H9 (cell line): ENCODE measurements at regions not wholly inside any gene's neighbourhood (a gene's known extent, or its start where the extent isn't known, plus 50 kb on each side); places are given as distances from the start of the nearest gene placed in this dataset.

Experiments used
- DNase-seq: peaks from one replicate; pipeline ENCODE4 v3.0.0-alpha.2; 2017
- H2AFZ ChIP-seq: one replicate; pipeline ENCODE4 v1.6.1; 2013; ENCODE audit warnings: mild to moderate bottlenecking, low read length, control low read depth, moderate library complexity
- H2AK5ac ChIP-seq: 2 replicates; pipeline ENCODE4 v1.6.1; 2013; ENCODE audit warnings: low read length, control low read depth, mixed read lengths; ENCODE audit not compliant: insufficient read length
- H2BK120ac ChIP-seq: one replicate; pipeline ENCODE4 v1.6.1; 2013; ENCODE audit warnings: low read depth, mild to moderate bottlenecking, low read length, control low read depth, inconsistent platforms; ENCODE audit not compliant: poor library complexity, severe bottlenecking
- H2BK12ac ChIP-seq: 2 replicates; pipeline ENCODE4 v1.6.1; 2013; ENCODE audit warnings: low read length, control low read depth, mixed read lengths, low read depth; ENCODE audit not compliant: insufficient read length
- H2BK15ac ChIP-seq: 2 replicates; pipeline ENCODE4 v1.6.1; 2013; ENCODE audit warnings: low read depth, low read length, control low read depth
- H2BK20ac ChIP-seq: one replicate; pipeline ENCODE4 v1.6.1; 2013; ENCODE audit warnings: low read depth, mild to moderate bottlenecking, low read length, control low read depth, inconsistent platforms; ENCODE audit not compliant: poor library complexity, severe bottlenecking
- H2BK5ac ChIP-seq: 2 replicates; pipeline ENCODE4 v1.6.1; 2013; ENCODE audit warnings: low read length, control low read depth, mixed read lengths; ENCODE audit not compliant: insufficient read length
- H3K14ac ChIP-seq: 2 replicates; pipeline ENCODE4 v1.6.1; 2013; ENCODE audit warnings: low read length, control low read depth; ENCODE audit not compliant: insufficient read depth
- H3K18ac ChIP-seq: 2 replicates; pipeline ENCODE4 v1.6.1; 2013; ENCODE audit warnings: low read depth, mild to moderate bottlenecking, mixed read lengths, low read length, control low read depth; ENCODE audit not compliant: insufficient read length
- H3K23ac ChIP-seq: 2 replicates; pipeline ENCODE4 v1.6.1; 2013; ENCODE audit warnings: low read length, control low read depth, mixed read lengths, low read depth; ENCODE audit not compliant: insufficient read length
- H3K23me2 ChIP-seq: 2 replicates; pipeline ENCODE4 v1.6.1; 2013; ENCODE audit warnings: low read depth, mild to moderate bottlenecking, mixed read lengths, low read length, control low read depth; ENCODE audit not compliant: insufficient read length, poor library complexity, severe bottlenecking
- H3K27ac ChIP-seq: 2 replicates; pipeline ENCODE4 v1.5.1; 2013; ENCODE audit warnings: low read length, control low read depth, mixed read lengths, low read depth; ENCODE audit not compliant: insufficient read length
- H3K27me3 ChIP-seq: 2 replicates; pipeline ENCODE4 v1.6.1; 2013; ENCODE audit warnings: low read length, control low read depth, inconsistent platforms; ENCODE audit not compliant: insufficient read depth
- H3K4ac ChIP-seq: 2 replicates; pipeline ENCODE4 v1.6.1; 2013; ENCODE audit warnings: low read depth, mild to moderate bottlenecking, control low read depth, inconsistent platforms, low read length, moderate library complexity
- H3K4me1 ChIP-seq: 2 replicates; pipeline ENCODE4 v1.6.1; 2013; ENCODE audit warnings: low read length, control low read depth, inconsistent platforms; ENCODE audit not compliant: insufficient read depth
- H3K4me2 ChIP-seq: 2 replicates; pipeline ENCODE4 v1.6.1; 2013; ENCODE audit warnings: low read length, control low read depth, mixed read lengths; ENCODE audit not compliant: insufficient read length, insufficient read depth
- H3K56ac ChIP-seq: 2 replicates; pipeline ENCODE4 v1.6.1; 2013; ENCODE audit warnings: low read depth, mild to moderate bottlenecking, mixed read lengths, low read length, control low read depth; ENCODE audit not compliant: insufficient read length
- H3K79me1 ChIP-seq: 2 replicates; pipeline ENCODE4 v1.6.1; 2013; ENCODE audit warnings: low read depth, mild to moderate bottlenecking, moderate library complexity, low read length, control low read depth, inconsistent platforms; ENCODE audit not compliant: insufficient read depth, poor library complexity, severe bottlenecking
- H3K79me2 ChIP-seq: 2 replicates; pipeline ENCODE4 v1.6.1; 2013; ENCODE audit warnings: low read length, control low read depth, inconsistent platforms; ENCODE audit not compliant: insufficient read depth
- H3K9ac ChIP-seq: 2 replicates; pipeline ENCODE4 v1.6.1; 2013; ENCODE audit warnings: low read length, control low read depth, mixed read lengths; ENCODE audit not compliant: insufficient read length; ENCODE audit errors: extremely low read depth
- H3K9me3 ChIP-seq: one replicate; pipeline ENCODE4 v1.6.1; 2013; ENCODE audit warnings: low read depth, low read length, inconsistent platforms; ENCODE audit not compliant: control insufficient read depth
- H3T11ph ChIP-seq: one replicate; pipeline ENCODE4 v1.6.1; 2013; ENCODE audit warnings: mild to moderate bottlenecking, low read length, control low read depth, inconsistent platforms
- H4K20me1 ChIP-seq: one replicate; pipeline ENCODE4 v1.6.1; 2013; ENCODE audit not compliant: control insufficient read depth, insufficient read length, insufficient read depth
- H4K5ac ChIP-seq: 2 replicates; pipeline ENCODE4 v1.6.1; 2013; ENCODE audit warnings: low read depth, mild to moderate bottlenecking, mixed read lengths, low read length, control low read depth; ENCODE audit not compliant: insufficient read length
- H4K8ac ChIP-seq: replicated peaks from 2 replicates; pipeline ENCODE4 v1.6.1; 2013; ENCODE audit warnings: low read length, control low read depth, mixed read lengths, low read depth; ENCODE audit not compliant: insufficient read length
- H4K91ac ChIP-seq: 2 replicates; pipeline ENCODE4 v1.6.1; 2013; ENCODE audit warnings: low read depth, mild to moderate bottlenecking, moderate library complexity, mixed read lengths, low read length, control low read depth; ENCODE audit not compliant: insufficient read length
- H3K27ac Mint-ChIP-seq, 3 experiments: 2 replicates in 2 of 3; 3 replicates in 1 of 3; pipeline ENCODE4 v1.8.0; 2020 to 2021; ENCODE audit warnings: mixed read lengths in 3 of 3, mild to moderate bottlenecking in 1 of 3, moderate library complexity in 1 of 3
- H3K27me3 Mint-ChIP-seq: 2 replicates; pipeline ENCODE4 v1.8.0; 2021; ENCODE audit warnings: low read depth, mild to moderate bottlenecking, moderate library complexity, mixed read lengths
- H3K36me3 Mint-ChIP-seq, 3 experiments: 2 replicates in 2 of 3; 3 replicates in 1 of 3; pipeline ENCODE4 v1.8.0; 2020 to 2021; ENCODE audit warnings: low read depth in 3 of 3, mixed read lengths in 3 of 3; ENCODE audit not compliant: insufficient read depth in 1 of 3
- H3K4me1 Mint-ChIP-seq, 2 experiments: 2 replicates each; pipeline ENCODE4 v1.8.0; 2020; ENCODE audit warnings: mixed read lengths in 2 of 2
- H3K4me3 Mint-ChIP-seq, 2 experiments: 2 replicates in 1 of 2; 3 replicates in 1 of 2; pipeline ENCODE4 v1.8.0; 2020 to 2021; ENCODE audit warnings: mild to moderate bottlenecking in 2 of 2, mixed read lengths in 2 of 2, moderate library complexity in 1 of 2
- H3K9me3 Mint-ChIP-seq, 2 experiments: 2 replicates in 1 of 2; 3 replicates in 1 of 2; pipeline ENCODE4 v1.8.0; 2020; ENCODE audit warnings: mild to moderate bottlenecking in 2 of 2, mixed read lengths in 2 of 2, moderate library complexity in 1 of 2
- CTCF ChIP-seq: fragments of 200-600 bp; sonication (generic); conservative IDR thresholded peaks from 3 replicates; pipeline ENCODE4 v1.8.0; 2021; ENCODE audit warnings: antibody characterized with exemption, mild to moderate bottlenecking
- WGBS: extraction: QIAGEN DNeasy Blood & Tissue Kit; methylation state at CpG from one replicate; pipeline ENCODE4 v1.1.7; 2013; ENCODE audit warnings: missing lambda C conversion rate, low lambda C conversion rate, mixed read lengths; ENCODE audit not compliant: insufficient read length; ENCODE audit errors: extremely low coverage; 5-methylcytosine and 5-hydroxymethylcytosine counted together

GRCh38 chr20:63119121-63119962 is 96.6 kb downstream of the YTHDF1 start:
- H3K18ac ChIP-seq = no peak overlapping the region
- no peak overlapping the region for H3K4ac ChIP-seq
- no peak overlapping the region for H4K5ac ChIP-seq
- no peak overlapping the region for H2BK5ac ChIP-seq
- no peak overlapping the region for H4K91ac ChIP-seq
- peaks cover 2 to 3% of the 10 kb centered on the region in 2 experiments; a peak in 2 of 4 replicates for H3K4me1 Mint-ChIP-seq
- H3K23ac ChIP-seq = no peak overlapping the region
- no peaks in the 10 kb centered on the region for H3K23me2 ChIP-seq
- no peak overlapping the region for H3K14ac ChIP-seq
- no peak overlapping the region for H2BK120ac ChIP-seq
- no peaks in the 10 kb centered on the region for H3K36me3 Mint-ChIP-seq
- no peak overlapping the region for H4K8ac ChIP-seq
- no peak overlapping the region for H2BK12ac ChIP-seq
- no peaks in the 10 kb centered on the region for H3K79me1 ChIP-seq
- H3K27me3 Mint-ChIP-seq = peaks cover 46% of the 10 kb centered on the region
- H3K56ac ChIP-seq = no peak overlapping the region
- WGBS = no CpG with 5 or more reads among the region's 23 CpGs
- no peak overlapping the region for H2BK20ac ChIP-seq
- TF ChIP-seq CTCF = no peak
- no peak overlapping the region for H3K27ac ChIP-seq
- no peaks in the 10 kb centered on the region for H3K4me1 ChIP-seq
- no peaks in the 10 kb centered on the region for H4K20me1 ChIP-seq
- no peak overlapping the region for H3K27ac Mint-ChIP-seq
- no peaks in the 10 kb centered on the region for H3K9me3 ChIP-seq
- no peak overlapping the region for H2AK5ac ChIP-seq
- H3T11ph ChIP-seq = no peak overlapping the region
- H3K9me3 Mint-ChIP-seq = no peaks in the 10 kb centered on the region
- DNase-seq = no peak
- no peak overlapping the region for H3K9ac ChIP-seq
- H3K79me2 ChIP-seq = no peaks in the 10 kb centered on the region
- H3K4me2 ChIP-seq = no peak overlapping the region
- no peak overlapping the region for H2BK15ac ChIP-seq
- H3K4me3 Mint-ChIP-seq = no peak overlapping the region
- H3K27me3 ChIP-seq = no peaks in the 10 kb centered on the region; the same call in 1 of the 2 replicates
- no peak overlapping the region for H2AFZ ChIP-seq
